ENCODE measurements at regions not wholly inside any gene's neighbourhood (a gene's known extent, or its start where the extent isn't known, plus 50 kb on each side); places are given as distances from the start of the nearest gene placed in this dataset.

- TF ChIP-seq CTCF (IDR thresholded peaks at IDR 0.05; ENCODE audit: borderline replicate concordance, control extremely low read depth, extremely low read depth, insufficient read depth, missing control alignments), result no peak
- DNase-seq (ENCODE audit: low spot score), result no peak
- in situ Hi-C loops (cut with MboI; ENCODE audit: low sequenced_read_pairs, unreplicated experiment), result no loop called here
Measured at GRCh38 chr9:1140057-1140456, 89.9 kb downstream of the DMRT2 start.

- DNase-seq (ENCODE audit: low spot score), result no peak
- in situ Hi-C loops (cut with MboI; ENCODE audit: low sequenced_read_pairs, unreplicated experiment), result no loop called here
- no peak for TF ChIP-seq CTCF (IDR thresholded peaks at IDR 0.05; ENCODE audit: borderline replicate concordance, control extremely low read depth, extremely low read depth, insufficient read depth, missing control alignments)
Measured at GRCh38 chr9:1151691-1152090, 101.5 kb downstream of the DMRT2 start.

GRCh38 chr9:1152171-1152570, 102.0 kb downstream of the DMRT2 start:
- in situ Hi-C loops (cut with MboI; ENCODE audit: low sequenced_read_pairs, unreplicated experiment), result no loop called here
- TF ChIP-seq CTCF (IDR thresholded peaks at IDR 0.05; ENCODE audit: borderline replicate concordance, control extremely low read depth, extremely low read depth, insufficient read depth, missing control alignments), result no peak
- DNase-seq (ENCODE audit: low spot score), result no peak

- in situ Hi-C loops (cut with MboI; ENCODE audit: low sequenced_read_pairs, unreplicated experiment), result no loop called here
- TF ChIP-seq CTCF (IDR thresholded peaks at IDR 0.05; ENCODE audit: borderline replicate concordance, control extremely low read depth, extremely low read depth, insufficient read depth, missing control alignments), result no peak
Measured at GRCh38 chr9:1154739-1155138, 104.6 kb downstream of the DMRT2 start.

GRCh38 chr9:1155602-1156001, 105.4 kb downstream of the DMRT2 start:
- TF ChIP-seq CTCF (IDR thresholded peaks at IDR 0.05; ENCODE audit: borderline replicate concordance, control extremely low read depth, extremely low read depth, insufficient read depth, missing control alignments), result no peak
- no peak for DNase-seq (ENCODE audit: low spot score)
- in situ Hi-C loops (cut with MboI; ENCODE audit: low sequenced_read_pairs, unreplicated experiment), result no loop called here

More at GRCh38 chr9:1154739-1155138, 104.6 kb downstream of the DMRT2 start:
- no peak for DNase-seq (ENCODE audit: low spot score)

GRCh38 chr9:1156794-1157550, 106.8 kb downstream of the DMRT2 start:
- DNase-seq (ENCODE audit: low spot score), result no peak
- in situ Hi-C loops (cut with MboI; ENCODE audit: low sequenced_read_pairs, unreplicated experiment), result no loop called here
- no peak for TF ChIP-seq CTCF (IDR thresholded peaks at IDR 0.05; ENCODE audit: borderline replicate concordance, control extremely low read depth, extremely low read depth, insufficient read depth, missing control alignments)

Measured in GM13976 (cell line).